ENCODE measurements at regions not wholly inside any gene's neighbourhood (a gene's known extent, or its start where the extent isn't known, plus 50 kb on each side); places are given as distances from the start of the nearest gene placed in this dataset.
A peak's percentile ranks its signal among the peaks of the same experiment; 100 is the strongest.
"Not testable (repeated sequence)": the region's sequence is repeated elsewhere in the genome, so short reads cannot be mapped to it uniquely, and the experiment has no call there.

- no peak for DNase-seq
Observed at GRCh38 chrX:95622200-95622599, 1062.4 kb upstream of the DIAPH2 start.

- DNase-seq: no peak
Observed at GRCh38 chrX:95626748-95627147, 1057.9 kb upstream of the DIAPH2 start.

- DNase-seq: no peak
Observed at GRCh38 chrX:95628796-95629195, 1055.8 kb upstream of the DIAPH2 start.

GRCh38 chrX:95629737-95630136 lies 1054.9 kb upstream of the DIAPH2 start:
- DNase-seq: no peak

GRCh38 chrX:95640226-95640625 lies 1044.4 kb upstream of the DIAPH2 start:
- DNase-seq: no peak

- DNase-seq: no peak
Observed at GRCh38 chrX:95645738-95646137, 1038.9 kb upstream of the DIAPH2 start.

- no peak for DNase-seq
Observed at GRCh38 chrX:95662200-95662599, 1022.4 kb upstream of the DIAPH2 start.

- DNase-seq: no peak
Observed at GRCh38 chrX:95666056-95666455, 1018.6 kb upstream of the DIAPH2 start.

- no peak for DNase-seq
Observed at GRCh38 chrX:95675011-95675410, 1009.6 kb upstream of the DIAPH2 start.

- DNase-seq: no peak
Observed at GRCh38 chrX:95675794-95676193, 1008.8 kb upstream of the DIAPH2 start.

GRCh38 chrX:95678679-95679078 lies 1006.0 kb upstream of the DIAPH2 start:
- no peak for DNase-seq

- no peak for DNase-seq
Observed at GRCh38 chrX:95693365-95693764, 991.3 kb upstream of the DIAPH2 start.

- DNase-seq: no peak
Observed at GRCh38 chrX:95703696-95704095, 980.9 kb upstream of the DIAPH2 start.

- DNase-seq: no peak
Observed at GRCh38 chrX:95716841-95717240, 967.8 kb upstream of the DIAPH2 start.

GRCh38 chrX:95718746-95719145 lies 965.9 kb upstream of the DIAPH2 start:
- DNase-seq: peak; percentile 1

- DNase-seq: no peak
Observed at GRCh38 chrX:95721011-95721410, 963.6 kb upstream of the DIAPH2 start.

GRCh38 chrX:95728446-95728845 lies 956.2 kb upstream of the DIAPH2 start:
- no peak for DNase-seq

GRCh38 chrX:95729401-95729800 lies 955.2 kb upstream of the DIAPH2 start:
- DNase-seq: no peak

- no peak for DNase-seq
Observed at GRCh38 chrX:95733426-95733825, 951.2 kb upstream of the DIAPH2 start.

GRCh38 chrX:95754411-95754810 lies 930.2 kb upstream of the DIAPH2 start:
- DNase-seq: no peak

GRCh38 chrX:95760356-95760755 lies 924.3 kb upstream of the DIAPH2 start:
- DNase-seq: no peak

GRCh38 chrX:95762716-95763115 lies 921.9 kb upstream of the DIAPH2 start:
- DNase-seq: no peak

- peak; percentile 37 for DNase-seq
Observed at GRCh38 chrX:95764972-95765451, 919.6 kb upstream of the DIAPH2 start.

- not testable (repeated sequence) for DNase-seq
Observed at GRCh38 chrX:95771198-95771597, 913.4 kb upstream of the DIAPH2 start.

- no peak for DNase-seq
Observed at GRCh38 chrX:95791876-95792275, 892.8 kb upstream of the DIAPH2 start.

GRCh38 chrX:95797344-95797743 lies 887.3 kb upstream of the DIAPH2 start:
- no peak for DNase-seq

All from NCI-H1048 (cell line).